GM23338 (cell line): ENCODE measurements at regions not wholly inside any gene's neighbourhood (a gene's known extent, or its start where the extent isn't known, plus 50 kb on each side); places are given as distances from the start of the nearest gene placed in this dataset.

Experiments used
- ATAC-seq: fragments of 200-7000 bp; cut with Tn5 transposase; 3 replicates; pipeline ENCODE4 v1.9.1; 2020
- DNase-seq: peaks from one replicate; pipeline ENCODE4 v3.0.0-alpha.2; 2015; ENCODE audit warnings: low spot score
- H2AFZ ChIP-seq: fragments of 200-600 bp; sonication (generic); 2 replicates; pipeline ENCODE4 v1.8.0; 2016; ENCODE audit warnings: antibody characterized with exemption, mild to moderate bottlenecking, moderate library complexity
- H3F3A ChIP-seq: fragments of 200-600 bp; sonication (generic); replicated peaks from 2 replicates; pipeline ENCODE4 v1.8.0; 2017; ENCODE audit warnings: antibody characterized with exemption, mixed run types, low read depth
- H3K27ac ChIP-seq: fragments of 200-600 bp; sonication (generic); 2 replicates; pipeline ENCODE4 v1.6.1; 2016; ENCODE audit warnings: low read depth
- H3K27me3 ChIP-seq: fragments of 200-600 bp; sonication (generic); 2 replicates; pipeline ENCODE4 v1.8.0; 2016; ENCODE audit warnings: mild to moderate bottlenecking, mixed run types, moderate library complexity; ENCODE audit not compliant: insufficient read depth
- H3K36me3 ChIP-seq: fragments of 200-600 bp; sonication (generic); 2 replicates; pipeline ENCODE4 v1.8.0; 2016; ENCODE audit warnings: mild to moderate bottlenecking; ENCODE audit not compliant: insufficient read depth
- H3K4me1 ChIP-seq: fragments of 200-600 bp; sonication (generic); 2 replicates; pipeline ENCODE4 v1.8.0; 2016; ENCODE audit warnings: mild to moderate bottlenecking, moderate library complexity; ENCODE audit not compliant: insufficient read depth
- H3K4me2 ChIP-seq: fragments of 200-600 bp; sonication (generic); 2 replicates; pipeline ENCODE4 v1.7.1; 2017; ENCODE audit warnings: mixed run types
- H3K4me3 ChIP-seq: fragments of 200-600 bp; sonication (generic); 2 replicates; pipeline ENCODE4 v1.6.1; 2016; ENCODE audit warnings: mixed run types
- H3K79me2 ChIP-seq: fragments of 200-600 bp; sonication (generic); replicated peaks from 2 replicates; pipeline ENCODE4 v1.8.0; 2017; ENCODE audit warnings: mild to moderate bottlenecking; ENCODE audit not compliant: insufficient read depth
- H3K9me2 ChIP-seq: fragments of 200-600 bp; sonication (generic); 2 replicates; pipeline ENCODE4 v1.8.0; 2017; ENCODE audit not compliant: insufficient read depth
- H4K20me1 ChIP-seq: fragments of 200-600 bp; sonication (generic); replicated peaks from 2 replicates; pipeline ENCODE4 v1.8.0; 2017; ENCODE audit warnings: mild to moderate bottlenecking; ENCODE audit not compliant: insufficient read depth
- H3K27ac Mint-ChIP-seq: 2 replicates; pipeline ENCODE4 v1.8.0; 2020; ENCODE audit warnings: inconsistent platforms, mild to moderate bottlenecking, moderate library complexity, mixed read lengths
- H3K27me3 Mint-ChIP-seq: 3 replicates; pipeline ENCODE4 v1.8.0; 2022; ENCODE audit warnings: low read depth, mild to moderate bottlenecking, moderate library complexity, mixed read lengths, inconsistent platforms; ENCODE audit not compliant: insufficient read depth, poor library complexity
- H3K36me3 Mint-ChIP-seq: 3 replicates; pipeline ENCODE4 v1.8.0; 2021; ENCODE audit warnings: low read depth, mild to moderate bottlenecking, inconsistent platforms, moderate library complexity, mixed read lengths
- H3K4me1 Mint-ChIP-seq: 3 replicates; pipeline ENCODE4 v1.8.0; 2020; ENCODE audit warnings: mild to moderate bottlenecking, inconsistent platforms, mixed read lengths
- H3K4me3 Mint-ChIP-seq: 3 replicates; pipeline ENCODE4 v1.8.0; 2021; ENCODE audit warnings: moderate library complexity, mild to moderate bottlenecking, inconsistent platforms, mixed read lengths
- H3K9me3 Mint-ChIP-seq: 3 replicates; pipeline ENCODE4 v1.8.0; 2020; ENCODE audit warnings: moderate library complexity, mild to moderate bottlenecking, inconsistent platforms, mixed read lengths
- EZH2phosphoT487 ChIP-seq: fragments of 200-600 bp; sonication (generic); IDR thresholded peaks from one replicate; pipeline ENCODE4 v1.8.1; 2018; ENCODE audit warnings: antibody characterized with exemption; ENCODE audit not compliant: unreplicated experiment
- JUNB ChIP-seq: IDR thresholded peaks from one replicate; pipeline ENCODE4 v1.6.1; 2016; ENCODE audit warnings: antibody characterized with exemption; ENCODE audit not compliant: unreplicated experiment
- NANOG ChIP-seq: IDR thresholded peaks from 2 replicates; pipeline ENCODE4 v1.6.1; 2016; ENCODE audit warnings: antibody characterized with exemption, borderline replicate concordance
- TF ChIP-seq, protein P1 (sequence below): fragments of 250-450 bp; sonication (Bioruptor Pico); IDR thresholded peaks from 2 replicates; pipeline ENCODE4 v1.5.0; 2020; ENCODE audit warnings: mild to moderate bottlenecking, moderate library complexity
- TF ChIP-seq, protein P2 (sequence below), 2 experiments: fragments of 200-600 bp in 1 of 2; sonication (generic) in 1 of 2; conservative IDR thresholded peaks; 2 replicates each; pipeline versions ENCODE4 v1.5.1 to v1.6.1; 2016 to 2017; ENCODE audit warnings: antibody characterized with exemption in 2 of 2, low read depth in 2 of 2, mild to moderate bottlenecking in 2 of 2, moderate library complexity in 1 of 2

DNA sequence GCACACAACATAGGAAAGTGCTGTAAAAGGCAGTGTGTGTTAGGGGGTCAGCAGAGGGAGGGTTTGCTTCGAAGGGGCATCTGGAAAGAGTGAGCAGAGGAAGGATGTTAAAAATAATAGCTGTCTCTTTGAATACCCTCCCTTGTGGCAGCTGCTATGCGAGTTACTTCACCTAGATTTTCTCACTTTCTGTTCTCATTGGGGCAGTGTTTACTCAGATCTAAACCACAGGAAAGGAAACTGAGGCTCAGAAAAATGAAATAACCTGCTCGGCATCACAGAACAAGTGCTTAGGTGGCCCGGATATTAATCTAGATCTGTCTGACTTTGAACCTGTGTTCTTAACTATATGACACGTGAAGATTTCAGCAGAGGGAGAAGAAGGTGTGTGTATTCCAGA lies 125.3 kb downstream of the C11orf91 start:
- Histone ChIP-seq H3K4me3 (no peak overlapping the region), H3K36me3 (peaks cover 3% of the 10 kb centered on the region), H3K4me1 (no peaks in the 10 kb centered on the region; the same call in 1 of the 2 replicates), H3F3A (no peaks in the 10 kb centered on the region), H3K9me2 (peaks cover 9% of the 10 kb centered on the region; the same call in 1 of the 2 replicates), H3K27me3 (no peaks in the 10 kb centered on the region), H3K27ac (no peak overlapping the region), H3K4me2 (no peak overlapping the region), H3K79me2 (no peaks in the 10 kb centered on the region), H2AFZ (no peak overlapping the region), H4K20me1 (no peaks in the 10 kb centered on the region)
- Mint-ChIP-seq H3K4me1 (no peaks in the 10 kb centered on the region), H3K27me3 (no peaks in the 10 kb centered on the region), H3K36me3 (peaks cover 4% of the 10 kb centered on the region; the same call in 1 of the 3 replicates), H3K9me3 (peaks cover 12% of the 10 kb centered on the region; the same call in 2 of the 3 replicates), H3K27ac (no peak overlapping the region), H3K4me3 (no peak overlapping the region)
- no peak for TF ChIP-seq NANOG
- TF ChIP-seq, protein P1, sequence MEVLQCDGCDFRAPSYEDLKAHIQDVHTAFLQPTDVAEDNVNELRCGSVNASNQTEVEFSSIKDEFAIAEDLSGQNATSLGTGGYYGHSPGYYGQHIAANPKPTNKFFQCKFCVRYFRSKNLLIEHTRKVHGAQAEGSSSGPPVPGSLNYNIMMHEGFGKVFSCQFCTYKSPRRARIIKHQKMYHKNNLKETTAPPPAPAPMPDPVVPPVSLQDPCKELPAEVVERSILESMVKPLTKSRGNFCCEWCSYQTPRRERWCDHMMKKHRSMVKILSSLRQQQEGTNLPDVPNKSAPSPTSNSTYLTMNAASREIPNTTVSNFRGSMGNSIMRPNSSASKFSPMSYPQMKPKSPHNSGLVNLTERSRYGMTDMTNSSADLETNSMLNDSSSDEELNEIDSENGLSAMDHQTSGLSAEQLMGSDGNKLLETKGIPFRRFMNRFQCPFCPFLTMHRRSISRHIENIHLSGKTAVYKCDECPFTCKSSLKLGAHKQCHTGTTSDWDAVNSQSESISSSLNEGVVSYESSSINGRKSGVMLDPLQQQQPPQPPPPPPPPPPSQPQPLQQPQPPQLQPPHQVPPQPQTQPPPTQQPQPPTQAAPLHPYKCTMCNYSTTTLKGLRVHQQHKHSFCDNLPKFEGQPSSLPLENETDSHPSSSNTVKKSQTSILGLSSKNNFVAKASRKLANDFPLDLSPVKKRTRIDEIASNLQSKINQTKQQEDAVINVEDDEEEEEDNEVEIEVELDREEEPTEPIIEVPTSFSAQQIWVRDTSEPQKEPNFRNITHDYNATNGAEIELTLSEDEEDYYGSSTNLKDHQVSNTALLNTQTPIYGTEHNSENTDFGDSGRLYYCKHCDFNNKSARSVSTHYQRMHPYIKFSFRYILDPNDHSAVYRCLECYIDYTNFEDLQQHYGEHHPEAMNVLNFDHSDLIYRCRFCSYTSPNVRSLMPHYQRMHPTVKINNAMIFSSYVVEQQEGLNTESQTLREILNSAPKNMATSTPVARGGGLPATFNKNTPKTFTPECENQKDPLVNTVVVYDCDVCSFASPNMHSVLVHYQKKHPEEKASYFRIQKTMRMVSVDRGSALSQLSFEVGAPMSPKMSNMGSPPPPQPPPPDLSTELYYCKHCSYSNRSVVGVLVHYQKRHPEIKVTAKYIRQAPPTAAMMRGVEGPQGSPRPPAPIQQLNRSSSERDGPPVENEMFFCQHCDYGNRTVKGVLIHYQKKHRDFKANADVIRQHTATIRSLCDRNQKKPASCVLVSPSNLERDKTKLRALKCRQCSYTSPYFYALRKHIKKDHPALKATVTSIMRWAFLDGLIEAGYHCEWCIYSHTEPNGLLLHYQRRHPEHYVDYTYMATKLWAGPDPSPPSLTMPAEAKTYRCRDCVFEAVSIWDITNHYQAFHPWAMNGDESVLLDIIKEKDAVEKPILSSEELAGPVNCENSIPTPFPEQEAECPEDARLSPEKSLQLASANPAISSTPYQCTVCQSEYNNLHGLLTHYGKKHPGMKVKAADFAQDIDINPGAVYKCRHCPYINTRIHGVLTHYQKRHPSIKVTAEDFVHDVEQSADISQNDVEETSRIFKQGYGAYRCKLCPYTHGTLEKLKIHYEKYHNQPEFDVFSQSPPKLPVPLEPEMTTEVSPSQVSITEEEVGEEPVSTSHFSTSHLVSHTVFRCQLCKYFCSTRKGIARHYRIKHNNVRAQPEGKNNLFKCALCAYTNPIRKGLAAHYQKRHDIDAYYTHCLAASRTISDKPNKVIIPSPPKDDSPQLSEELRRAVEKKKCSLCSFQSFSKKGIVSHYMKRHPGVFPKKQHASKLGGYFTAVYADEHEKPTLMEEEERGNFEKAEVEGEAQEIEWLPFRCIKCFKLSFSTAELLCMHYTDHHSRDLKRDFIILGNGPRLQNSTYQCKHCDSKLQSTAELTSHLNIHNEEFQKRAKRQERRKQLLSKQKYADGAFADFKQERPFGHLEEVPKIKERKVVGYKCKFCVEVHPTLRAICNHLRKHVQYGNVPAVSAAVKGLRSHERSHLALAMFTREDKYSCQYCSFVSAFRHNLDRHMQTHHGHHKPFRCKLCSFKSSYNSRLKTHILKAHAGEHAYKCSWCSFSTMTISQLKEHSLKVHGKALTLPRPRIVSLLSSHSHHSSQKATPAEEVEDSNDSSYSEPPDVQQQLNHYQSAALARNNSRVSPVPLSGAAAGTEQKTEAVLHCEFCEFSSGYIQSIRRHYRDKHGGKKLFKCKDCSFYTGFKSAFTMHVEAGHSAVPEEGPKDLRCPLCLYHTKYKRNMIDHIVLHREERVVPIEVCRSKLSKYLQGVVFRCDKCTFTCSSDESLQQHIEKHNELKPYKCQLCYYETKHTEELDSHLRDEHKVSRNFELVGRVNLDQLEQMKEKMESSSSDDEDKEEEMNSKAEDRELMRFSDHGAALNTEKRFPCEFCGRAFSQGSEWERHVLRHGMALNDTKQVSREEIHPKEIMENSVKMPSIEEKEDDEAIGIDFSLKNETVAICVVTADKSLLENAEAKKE (CRISPR knock-in tag), result no peak
- no peak for TF ChIP-seq JUNB
- no peak for TF ChIP-seq EZH2phosphoT487
- DNase-seq, result no peak
- ATAC-seq, result no peak

DNA sequence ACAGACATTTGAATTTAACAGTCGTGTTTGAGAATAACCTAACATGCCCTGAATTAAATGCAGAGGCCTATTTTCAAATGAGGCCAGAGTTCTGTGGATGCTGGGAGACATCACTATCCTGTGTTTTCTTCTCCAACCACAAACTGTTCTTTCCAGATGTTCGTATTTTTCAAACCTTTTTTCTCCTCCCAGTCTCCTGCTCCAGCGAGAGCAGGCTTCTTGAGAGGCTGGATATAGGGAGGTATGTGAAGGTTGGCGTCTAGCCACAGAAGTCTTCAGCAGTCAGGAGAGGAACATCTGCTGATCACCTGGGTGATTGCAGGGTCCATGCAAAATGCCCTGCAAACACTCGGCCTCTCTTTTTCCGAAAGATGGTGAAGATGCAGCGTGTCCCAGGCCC lies 126.3 kb downstream of the C11orf91 start:
- TF ChIP-seq EZH2phosphoT487 (no peak), JUNB (no peak)
- TF ChIP-seq, protein P2, sequence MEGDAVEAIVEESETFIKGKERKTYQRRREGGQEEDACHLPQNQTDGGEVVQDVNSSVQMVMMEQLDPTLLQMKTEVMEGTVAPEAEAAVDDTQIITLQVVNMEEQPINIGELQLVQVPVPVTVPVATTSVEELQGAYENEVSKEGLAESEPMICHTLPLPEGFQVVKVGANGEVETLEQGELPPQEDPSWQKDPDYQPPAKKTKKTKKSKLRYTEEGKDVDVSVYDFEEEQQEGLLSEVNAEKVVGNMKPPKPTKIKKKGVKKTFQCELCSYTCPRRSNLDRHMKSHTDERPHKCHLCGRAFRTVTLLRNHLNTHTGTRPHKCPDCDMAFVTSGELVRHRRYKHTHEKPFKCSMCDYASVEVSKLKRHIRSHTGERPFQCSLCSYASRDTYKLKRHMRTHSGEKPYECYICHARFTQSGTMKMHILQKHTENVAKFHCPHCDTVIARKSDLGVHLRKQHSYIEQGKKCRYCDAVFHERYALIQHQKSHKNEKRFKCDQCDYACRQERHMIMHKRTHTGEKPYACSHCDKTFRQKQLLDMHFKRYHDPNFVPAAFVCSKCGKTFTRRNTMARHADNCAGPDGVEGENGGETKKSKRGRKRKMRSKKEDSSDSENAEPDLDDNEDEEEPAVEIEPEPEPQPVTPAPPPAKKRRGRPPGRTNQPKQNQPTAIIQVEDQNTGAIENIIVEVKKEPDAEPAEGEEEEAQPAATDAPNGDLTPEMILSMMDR (conservative IDR thresholded peaks at IDR 0.05; ENCODE audit: low read depth in 2 of 2), result no peak
- H3K4me1 ChIP-seq, result no peaks in the 10 kb centered on the region; the same call in 1 of the 2 replicates

More for the DNA sequence above, 126.3 kb downstream of the C11orf91 start:
- Histone ChIP-seq H3F3A (no peaks in the 10 kb centered on the region), H3K27me3 (no peaks in the 10 kb centered on the region), H3K9me2 (peaks cover 5% of the 10 kb centered on the region; the same call in 1 of the 2 replicates), H3K36me3 (peaks cover 3% of the 10 kb centered on the region), H4K20me1 (no peaks in the 10 kb centered on the region), H3K79me2 (no peaks in the 10 kb centered on the region), H3K4me2 (no peak overlapping the region), H2AFZ (no peak overlapping the region), H3K27ac (no peak overlapping the region), H3K4me3 (no peak overlapping the region)
- peaks cover 12% of the 10 kb centered on the region; the same call in 2 of the 3 replicates for H3K9me3 Mint-ChIP-seq
- H3K4me3 Mint-ChIP-seq, result no peak overlapping the region
- no peaks in the 10 kb centered on the region for H3K27me3 Mint-ChIP-seq
- no peak overlapping the region for H3K27ac Mint-ChIP-seq
- H3K4me1 Mint-ChIP-seq, result peaks cover 4% of the 10 kb centered on the region
- H3K36me3 Mint-ChIP-seq, result peaks cover 4% of the 10 kb centered on the region; the same call in 1 of the 3 replicates
- no peak for DNase-seq
- no peak for ATAC-seq
